DMS 273 (cell line): ENCODE measurements at regions not wholly inside any gene's neighbourhood (a gene's known extent, or its start where the extent isn't known, plus 50 kb on each side); places are given as distances from the start of the nearest gene placed in this dataset.
"Not testable (repeated sequence)": the region's sequence is repeated elsewhere in the genome, so short reads cannot be mapped to it uniquely, and the experiment has no call there.

Experiments
- DNase-seq: peaks from one replicate; lab custom pipeline; 2025; ENCODE audit not compliant: unreplicated experiment; lab: John Stamatoyannopoulos, UW

- no peak for DNase-seq
These were observed 152.3 kb upstream of the DAAM1 start for GRCh38 chr14:59036134-59036533.

GRCh38 chr14:59037086-59037485 is 151.4 kb upstream of the DAAM1 start:
- DNase-seq: no peak

- DNase-seq: no peak
These were observed 150.8 kb upstream of the DAAM1 start for GRCh38 chr14:59037620-59038019.

- DNase-seq: no peak
These were observed 149.7 kb upstream of the DAAM1 start for GRCh38 chr14:59038746-59039145.

GRCh38 chr14:59041308-59041707 is 147.2 kb upstream of the DAAM1 start:
- DNase-seq: no peak

GRCh38 chr14:59044707-59045106 is 143.8 kb upstream of the DAAM1 start:
- no peak for DNase-seq

- DNase-seq: no peak
These were observed 141.7 kb upstream of the DAAM1 start for GRCh38 chr14:59046746-59047145.

GRCh38 chr14:59055006-59055405 is 133.5 kb upstream of the DAAM1 start:
- no peak for DNase-seq

GRCh38 chr14:59055439-59056045 is 132.9 kb upstream of the DAAM1 start:
- peak; percentile 75 for DNase-seq

- DNase-seq: no peak
These were observed 130.9 kb upstream of the DAAM1 start for GRCh38 chr14:59057551-59057950.

- DNase-seq: not testable (repeated sequence)
These were observed 129.7 kb upstream of the DAAM1 start for GRCh38 chr14:59058776-59059175.

GRCh38 chr14:59060841-59061240 is 127.6 kb upstream of the DAAM1 start:
- DNase-seq: no peak

- no peak for DNase-seq
These were observed 127.2 kb upstream of the DAAM1 start for GRCh38 chr14:59061292-59061691.

GRCh38 chr14:59063259-59063658 is 125.2 kb upstream of the DAAM1 start:
- DNase-seq: no peak

GRCh38 chr14:59067127-59067894 is 121.2 kb upstream of the DAAM1 start:
- no peak for DNase-seq

GRCh38 chr14:59069163-59069854 is 119.2 kb upstream of the DAAM1 start:
- DNase-seq: no peak

- no peak for DNase-seq
These were observed 113.0 kb upstream of the DAAM1 start for GRCh38 chr14:59075506-59075905.

- no peak for DNase-seq
These were observed 106.7 kb upstream of the DAAM1 start for GRCh38 chr14:59081720-59082119.

- DNase-seq: no peak
These were observed 103.2 kb upstream of the DAAM1 start for GRCh38 chr14:59085207-59085739.

- peak; percentile 69 for DNase-seq
These were observed 102.1 kb upstream of the DAAM1 start for GRCh38 chr14:59086241-59086882.

- no peak for DNase-seq
These were observed 101.2 kb upstream of the DAAM1 start for GRCh38 chr14:59087240-59087639.
